HepG2 (cell line): ENCODE measurements at regions not wholly inside any gene's neighbourhood (a gene's known extent, or its start where the extent isn't known, plus 50 kb on each side); places are given as distances from the start of the nearest gene placed in this dataset.

Source experiments
- ATAC-seq: fragments of 200-7000 bp; cut with Tn5 transposase; 3 replicates; pipeline ENCODE4 v1.9.1; 2020; ENCODE audit warnings: mild to moderate bottlenecking, moderate library complexity
- BruUV-seq: library from RNA; stranded (reverse); fragments of 400-500 nt; replicated peaks from 2 replicates; lab custom pipeline; 2021; lab: Mats Ljungman, UMichigan
- CTCF ChIA-PET: fragments of 300-600 bp; formaldehyde crosslinking; extraction: SDS; loops from one replicate; lab custom pipeline; 2021; ENCODE audit warnings: low total read pairs, inconsistent platforms, low intra/inter-chr PET ratio; lab: Yijun Ruan, JAX
- POLR2A ChIA-PET: fragments of 350-600 bp; sonication (Branson Sonifier 250); formaldehyde crosslinking; loops from one replicate; lab custom pipeline; 2020; ENCODE audit warnings: antibody characterized with exemption, inconsistent platforms; lab: Yijun Ruan, JAX
- DNase-seq: peaks from one replicate; pipeline ENCODE4 v3.0.0-alpha.2; 2015; ENCODE audit warnings: low spot score
- FAIRE-seq: peaks from 3 replicates; lab custom pipeline; 2011; peaks lifted over from hg19 to GRCh38; lab: Jason Lieb, UNC
- H2AFZ ChIP-seq: one replicate; pipeline ENCODE4 v1.6.1; 2011; ENCODE audit warnings: low read length, inconsistent platforms
- H3K27ac ChIP-seq: fragments of 300-600 bp; 3 replicates; pipeline ENCODE4 v1.8.0; 2011; ENCODE audit warnings: mixed run types, mild to moderate bottlenecking, mixed read lengths, low read length, inconsistent platforms; ENCODE audit not compliant: insufficient read depth; ENCODE audit errors: extremely low read length
- H3K27me3 ChIP-seq, 2 experiments: fragments of 200-600 bp in 1 of 2; 2 replicates in 1 of 2; 3 replicates in 1 of 2; pipeline versions ENCODE4 v1.6.0 to v1.8.0; 2011; ENCODE audit warnings: low read length in 2 of 2, mild to moderate bottlenecking in 2 of 2, moderate library complexity in 2 of 2, inconsistent platforms in 1 of 2; ENCODE audit not compliant: insufficient read depth in 2 of 2, control insufficient read depth in 1 of 2
- H3K36me3 ChIP-seq, 2 experiments: fragments of 200-600 bp in 1 of 2; replicated peaks in 1 of 2; 2 replicates in 1 of 2; 3 replicates in 1 of 2; pipeline versions ENCODE4 v1.5.1 to v1.8.0; 2011; ENCODE audit warnings: low read length in 2 of 2, inconsistent platforms in 1 of 2; ENCODE audit not compliant: insufficient read depth in 2 of 2, control insufficient read depth in 1 of 2
- H3K4me1 ChIP-seq: 2 replicates; pipeline ENCODE4 v1.5.1; 2012; ENCODE audit warnings: low read length, inconsistent platforms; ENCODE audit not compliant: insufficient read depth
- H3K4me2 ChIP-seq: 2 replicates; pipeline ENCODE4 v1.6.0; 2011; ENCODE audit warnings: low read depth, low read length, inconsistent platforms
- H3K4me3 ChIP-seq, 3 experiments: fragments of 200-600 bp in 1 of 3; sonication (generic), shearing (Covaris generic) in 1 of 3; replicated peaks in 1 of 3; 2 replicates each; pipeline ENCODE4 v1.5.1; 2011 to 2016; ENCODE audit warnings: low read length in 3 of 3, inconsistent platforms in 2 of 3, low read depth in 2 of 3, mild to moderate bottlenecking in 2 of 3, control low read depth in 1 of 3, mixed read lengths in 1 of 3; ENCODE audit not compliant: insufficient read depth in 1 of 3
- H3K79me2 ChIP-seq: one replicate; pipeline ENCODE4 v1.6.1; 2011; ENCODE audit warnings: low read length, inconsistent platforms; ENCODE audit not compliant: insufficient read depth
- H3K9ac ChIP-seq: 2 replicates; pipeline ENCODE4 v1.6.0; 2011; ENCODE audit warnings: mild to moderate bottlenecking, low read depth, low read length, inconsistent platforms; ENCODE audit not compliant: insufficient read depth
- H3K9me3 ChIP-seq: 2 replicates; pipeline ENCODE4 v1.5.1; 2012; ENCODE audit warnings: mild to moderate bottlenecking, low read length
- H4K20me1 ChIP-seq: 2 replicates; pipeline ENCODE4 v1.6.0; 2011; ENCODE audit warnings: inconsistent platforms, mild to moderate bottlenecking, low read length, moderate library complexity; ENCODE audit not compliant: insufficient read depth
- CREBL2 ChIP-seq: sonication (generic); formaldehyde crosslinking; IDR thresholded peaks from 2 replicates; pipeline ENCODE4 v1.8.1; 2023; ENCODE audit warnings: missing genetic modification reagents, mild to moderate bottlenecking, borderline replicate concordance
- FIP1L1 ChIP-seq: fragments of 200-400 bp; formaldehyde crosslinking; IDR thresholded peaks from 2 replicates; pipeline ENCODE4 v1.6.1; 2018; ENCODE audit warnings: low read depth, mild to moderate bottlenecking, low read length, moderate library complexity, borderline replicate concordance; ENCODE audit not compliant: insufficient read depth
- FOXO1 ChIP-seq: sonication (generic); formaldehyde crosslinking; IDR thresholded peaks from 2 replicates; pipeline ENCODE4 v1.4.0; 2020; ENCODE audit warnings: missing genetic modification reagents
- GMEB1 ChIP-seq: sonication (generic); formaldehyde crosslinking; IDR thresholded peaks from 2 replicates; pipeline ENCODE4 v1.5.1; 2020; ENCODE audit warnings: missing genetic modification reagents, mild to moderate bottlenecking, borderline replicate concordance
- RFXAP ChIP-seq: sonication (generic); formaldehyde crosslinking; IDR thresholded peaks from 2 replicates; pipeline ENCODE4 v1.4.0; 2020; ENCODE audit warnings: missing genetic modification reagents, borderline replicate concordance
- SAFB2 ChIP-seq: sonication (generic); formaldehyde crosslinking; IDR thresholded peaks from 2 replicates; pipeline ENCODE4 v1.5.1; 2020; ENCODE audit warnings: missing genetic modification reagents, low read depth, mild to moderate bottlenecking, borderline replicate concordance
- ZBTB38 ChIP-seq: sonication (generic); formaldehyde crosslinking; IDR thresholded peaks from 2 replicates; pipeline ENCODE4 v1.5.1; 2020; ENCODE audit warnings: mild to moderate bottlenecking, missing genetic modification reagents
- ZNF138 ChIP-seq: sonication (generic); formaldehyde crosslinking; IDR thresholded peaks from 2 replicates; pipeline ENCODE4 v1.5.0; 2020; ENCODE audit warnings: mild to moderate bottlenecking, low read depth, missing genetic modification reagents
- ZNF234 ChIP-seq: sonication (generic); formaldehyde crosslinking; conservative IDR thresholded peaks from 2 replicates; pipeline ENCODE4 v1.5.1; 2020; ENCODE audit warnings: mild to moderate bottlenecking, missing genetic modification reagents
- ZNF710 ChIP-seq: sonication (generic); formaldehyde crosslinking; IDR thresholded peaks from 2 replicates; pipeline ENCODE4 v1.5.0; 2020; ENCODE audit warnings: mild to moderate bottlenecking, missing genetic modification reagents, borderline replicate concordance
- WGBS: methylation state at CpG from one replicate; pipeline ENCODE4 v1.1.6; 2017; ENCODE audit warnings: low lambda C conversion rate; 5-methylcytosine and 5-hydroxymethylcytosine counted together
- in situ Hi-C: cut with HindIII; loops from 2 replicates; pipeline ENCODE4 v1.10.0; 2017; ENCODE audit warnings: low pct_unique_long_range_greater_than_20kb; ENCODE audit not compliant: extremely low pct_ligation_motif_present
- intact Hi-C: fragments of 100-400 bp; cut with micrococcal nuclease; formaldehyde crosslinking; loops from one replicate; pipeline ENCODE4 v1.10.0; 2022; ENCODE audit not compliant: unreplicated experiment

- no peaks in the 10 kb centered on the region for H3K36me3 ChIP-seq
- H3K79me2 ChIP-seq = no peaks in the 10 kb centered on the region
- no peaks in the 10 kb centered on the region for H3K9me3 ChIP-seq
- no peak for FAIRE-seq
- no peaks in the 10 kb centered on the region for H3K4me1 ChIP-seq
- 21% methylated on average over 15 of the region's 19 CpGs for WGBS
- intact Hi-C loops = no loop called here
- H3K27me3 ChIP-seq = peaks cover 32 to 92% of the 10 kb centered on the region in 2 experiments
- no TSS peak for BruUV-seq
- H3K4me3 ChIP-seq = no peak overlapping the region
- POLR2A ChIA-PET = no interaction called here
- no peak for ATAC-seq
- TF ChIP-seq ZNF138 (CRISPR knock-in tag) = no peak
- no peaks in the 10 kb centered on the region for H4K20me1 ChIP-seq
- H3K4me2 ChIP-seq = no peak overlapping the region
- in situ Hi-C loops = no loop called here
- H3K9ac ChIP-seq = no peak overlapping the region
- no peak for DNase-seq
- no peak overlapping the region for H2AFZ ChIP-seq
- H3K27ac ChIP-seq = no peak overlapping the region
- CTCF ChIA-PET = no interaction called here
Measured at GRCh38 chr16:88299751-88300462, 82.9 kb upstream of the ZNF469 start.

DNA sequence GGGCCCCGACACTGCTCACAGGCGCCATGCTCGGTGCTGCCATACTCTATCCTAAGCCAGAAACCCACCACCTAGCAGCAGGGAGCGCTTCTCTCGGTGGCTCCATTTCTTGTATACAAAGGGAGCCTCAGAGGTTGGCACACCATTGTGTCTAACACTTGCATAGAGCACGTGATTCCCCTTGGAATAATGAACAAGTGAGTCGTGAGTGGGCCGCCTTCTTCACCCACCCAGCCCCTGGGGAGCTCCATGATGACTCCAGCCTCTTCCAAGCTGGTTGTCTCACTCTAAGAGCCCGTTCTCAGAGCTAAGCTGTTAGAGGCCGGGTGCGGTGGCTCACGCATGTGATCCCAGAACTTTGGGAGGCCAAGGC is 82.3 kb upstream of the ZNF469 start:
- FAIRE-seq = no peak
- TF ChIP-seq ZNF234 = no peak
- no peak for TF ChIP-seq RFXAP (CRISPR knock-in tag)
- no peak for TF ChIP-seq GMEB1 (CRISPR knock-in tag)
- no peak for TF ChIP-seq FIP1L1
- no peak for TF ChIP-seq FOXO1 (CRISPR knock-in tag)
- TF ChIP-seq CREBL2 (CRISPR knock-in tag) = no peak
- TF ChIP-seq ZNF710 = no peak
- no peak for TF ChIP-seq ZBTB38 (CRISPR knock-in tag)
- no peak for TF ChIP-seq SAFB2 (CRISPR knock-in tag)

More for the DNA sequence above, 82.3 kb upstream of the ZNF469 start:
- no peak overlapping the region for H3K9ac ChIP-seq
- H3K4me3 ChIP-seq = no peak overlapping the region
- no peaks in the 10 kb centered on the region for H3K4me1 ChIP-seq
- 21% methylated on average over 12 of the region's 12 CpGs for WGBS
- POLR2A ChIA-PET = no interaction called here
- ATAC-seq = no peak
- intact Hi-C loops = no loop called here
- DNase-seq = no peak
- no TSS peak for BruUV-seq
- CTCF ChIA-PET = no interaction called here
- no peaks in the 10 kb centered on the region for H4K20me1 ChIP-seq
- in situ Hi-C loops = no loop called here
- H3K79me2 ChIP-seq = no peaks in the 10 kb centered on the region
- no peak overlapping the region for H3K27ac ChIP-seq
- no peaks in the 10 kb centered on the region for H3K9me3 ChIP-seq
- H3K4me2 ChIP-seq = no peak overlapping the region
- peaks cover 31 to 89% of the 10 kb centered on the region in 2 experiments for H3K27me3 ChIP-seq
- H2AFZ ChIP-seq = no peak overlapping the region
- no peaks in the 10 kb centered on the region for H3K36me3 ChIP-seq
